ENCODE measurements at regions not wholly inside any gene's neighbourhood (a gene's known extent, or its start where the extent isn't known, plus 50 kb on each side); places are given as distances from the start of the nearest gene placed in this dataset.

- BruUV-seq (replicated peaks): no TSS peak
- intact Hi-C loops (cut with micrococcal nuclease; ENCODE audit: unreplicated experiment): no loop called here
- Mint-ChIP-seq H3K9me3 (ENCODE audit: unreplicated experiment) (no peaks in the 10 kb centered on the region), H3K27me3 (ENCODE audit: insufficient read depth, unreplicated experiment) (peaks cover 3% of the 10 kb centered on the region), H3K27ac (ENCODE audit: unreplicated experiment) (no peak overlapping the region), H3K4me1 (ENCODE audit: low read depth, unreplicated experiment) (no peaks in the 10 kb centered on the region), H3K36me3 (ENCODE audit: insufficient read depth, unreplicated experiment) (no peaks in the 10 kb centered on the region), H3K4me3 (ENCODE audit: unreplicated experiment) (no peak overlapping the region)
- Histone ChIP-seq H3K4me1 (no peaks in the 10 kb centered on the region), H3K36me3 (ENCODE audit: control insufficient read depth, insufficient read depth, low read length) (no peaks in the 10 kb centered on the region), H3K9me3 (no peaks in the 10 kb centered on the region), H3K4me3 (ENCODE audit: low read depth, low read length) (no peak overlapping the region), H3K27me3 (replicated peaks; ENCODE audit: control insufficient read depth, insufficient read depth, low read length) (no peaks in the 10 kb centered on the region)
- POLR2A ChIA-PET: no interaction called here
- no peak for TF ChIP-seq CTCF (IDR thresholded peaks at IDR 0.05; ENCODE audit: insufficient read depth in 1 of 2, low read depth in 1 of 2, low read length in 1 of 2, severe bottlenecking in 1 of 2, unreplicated experiment in 1 of 2)
- no peak for DNase-seq
- CTCF ChIA-PET: no interaction called here
Measured at GRCh38 chr1:69292833-69293232, 274.9 kb upstream of the LRRC7 start.

GRCh38 chr1:69294171-69294570 is 273.6 kb upstream of the LRRC7 start:
- no peaks in the 10 kb centered on the region for H3K4me1 ChIP-seq
- Mint-ChIP-seq H3K27me3 (ENCODE audit: insufficient read depth, unreplicated experiment) (peaks cover 3% of the 10 kb centered on the region), H3K9me3 (ENCODE audit: unreplicated experiment) (no peaks in the 10 kb centered on the region)

GRCh38 chr1:69295265-69295664 is 272.5 kb upstream of the LRRC7 start:
- BruUV-seq (replicated peaks): no TSS peak
- Histone ChIP-seq H3K4me1 (no peaks in the 10 kb centered on the region), H3K4me3 (ENCODE audit: low read depth, low read length) (no peak overlapping the region), H3K9me3 (no peaks in the 10 kb centered on the region), H3K27me3 (replicated peaks; ENCODE audit: control insufficient read depth, insufficient read depth, low read length) (no peaks in the 10 kb centered on the region), H3K36me3 (ENCODE audit: control insufficient read depth, insufficient read depth, low read length) (no peaks in the 10 kb centered on the region)
- H3K27ac Mint-ChIP-seq (ENCODE audit: unreplicated experiment): no peak overlapping the region
- POLR2A ChIA-PET: no interaction called here
- intact Hi-C loops (cut with micrococcal nuclease; ENCODE audit: unreplicated experiment): no loop called here
- no peaks in the 10 kb centered on the region for H3K4me1 Mint-ChIP-seq (ENCODE audit: low read depth, unreplicated experiment)
- no peak for DNase-seq
- no peaks in the 10 kb centered on the region for H3K9me3 Mint-ChIP-seq (ENCODE audit: unreplicated experiment)
- no peaks in the 10 kb centered on the region for H3K36me3 Mint-ChIP-seq (ENCODE audit: insufficient read depth, unreplicated experiment)
- peaks cover 3% of the 10 kb centered on the region for H3K27me3 Mint-ChIP-seq (ENCODE audit: insufficient read depth, unreplicated experiment)
- CTCF ChIA-PET: no interaction called here
- H3K4me3 Mint-ChIP-seq (ENCODE audit: unreplicated experiment): no peak overlapping the region
- TF ChIP-seq CTCF (IDR thresholded peaks at IDR 0.05; ENCODE audit: insufficient read depth in 1 of 2, low read depth in 1 of 2, low read length in 1 of 2, severe bottlenecking in 1 of 2, unreplicated experiment in 1 of 2): no peak

More at GRCh38 chr1:69294171-69294570, 273.6 kb upstream of the LRRC7 start:
- POLR2A ChIA-PET: no interaction called here
- no peak overlapping the region for H3K4me3 ChIP-seq (ENCODE audit: low read depth, low read length)
- H3K9me3 ChIP-seq: no peaks in the 10 kb centered on the region
- no peak for DNase-seq
- no peak overlapping the region for H3K4me3 Mint-ChIP-seq (ENCODE audit: unreplicated experiment)
- intact Hi-C loops (cut with micrococcal nuclease; ENCODE audit: unreplicated experiment): no loop called here
- no peaks in the 10 kb centered on the region for H3K27me3 ChIP-seq (replicated peaks; ENCODE audit: control insufficient read depth, insufficient read depth, low read length)
- CTCF ChIA-PET: no interaction called here
- H3K27ac Mint-ChIP-seq (ENCODE audit: unreplicated experiment): no peak overlapping the region
- no TSS peak for BruUV-seq (replicated peaks)
- no peaks in the 10 kb centered on the region for H3K36me3 Mint-ChIP-seq (ENCODE audit: insufficient read depth, unreplicated experiment)
- H3K36me3 ChIP-seq (ENCODE audit: control insufficient read depth, insufficient read depth, low read length): no peaks in the 10 kb centered on the region
- no peaks in the 10 kb centered on the region for H3K4me1 Mint-ChIP-seq (ENCODE audit: low read depth, unreplicated experiment)
- TF ChIP-seq CTCF (IDR thresholded peaks at IDR 0.05; ENCODE audit: insufficient read depth in 1 of 2, low read depth in 1 of 2, low read length in 1 of 2, severe bottlenecking in 1 of 2, unreplicated experiment in 1 of 2): no peak
